SH-SY5Y (cell line): ENCODE measurements at regions not wholly inside any gene's neighbourhood (a gene's known extent, or its start where the extent isn't known, plus 50 kb on each side); places are given as distances from the start of the nearest gene placed in this dataset.

Experiments used
- GATA2 ChIP-seq: IDR thresholded peaks from 2 replicates; pipeline ENCODE4 v1.6.1; 2011; ENCODE audit warnings: mild to moderate bottlenecking, low read depth, low read length
- GATA3 ChIP-seq: IDR thresholded peaks from 2 replicates; pipeline ENCODE4 v1.6.1; 2011; ENCODE audit warnings: low read depth, mild to moderate bottlenecking, low read length, moderate library complexity

DNA sequence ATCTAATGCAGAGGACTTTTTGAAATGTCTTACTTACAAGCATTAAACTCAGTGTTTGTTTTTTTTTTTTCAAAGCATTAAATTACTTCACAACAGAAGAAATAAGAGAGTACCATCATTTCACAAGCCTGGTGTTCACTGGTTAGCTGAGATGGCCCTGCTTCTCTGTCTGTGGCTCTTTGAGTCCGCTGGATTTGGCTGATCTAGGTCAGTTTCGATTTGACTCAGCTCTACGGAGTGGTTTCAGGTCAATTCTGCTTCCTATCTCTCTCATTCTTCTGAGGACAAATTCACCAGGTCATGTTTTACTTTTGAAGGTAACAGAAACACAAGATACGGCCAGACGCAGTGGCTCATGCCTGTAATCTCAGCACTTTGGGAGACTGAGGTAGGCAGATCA is 1066.1 kb downstream of the FLRT2 start:
- no peak for TF ChIP-seq GATA2
- TF ChIP-seq GATA3: no peak
